NCI-H526 treated with DMSO at 0.1 percent for 48 hours (cell line): ENCODE measurements at regions not wholly inside any gene's neighbourhood (a gene's known extent, or its start where the extent isn't known, plus 50 kb on each side); places are given as distances from the start of the nearest gene placed in this dataset.

Experiments
- DNase-seq: peaks from one replicate; lab custom pipeline; 2025; lab: John Stamatoyannopoulos, UW

GRCh38 chr3:127349501-127350171, 61.8 kb upstream of the PRR20G start:
- DNase-seq = no peak

DNA sequence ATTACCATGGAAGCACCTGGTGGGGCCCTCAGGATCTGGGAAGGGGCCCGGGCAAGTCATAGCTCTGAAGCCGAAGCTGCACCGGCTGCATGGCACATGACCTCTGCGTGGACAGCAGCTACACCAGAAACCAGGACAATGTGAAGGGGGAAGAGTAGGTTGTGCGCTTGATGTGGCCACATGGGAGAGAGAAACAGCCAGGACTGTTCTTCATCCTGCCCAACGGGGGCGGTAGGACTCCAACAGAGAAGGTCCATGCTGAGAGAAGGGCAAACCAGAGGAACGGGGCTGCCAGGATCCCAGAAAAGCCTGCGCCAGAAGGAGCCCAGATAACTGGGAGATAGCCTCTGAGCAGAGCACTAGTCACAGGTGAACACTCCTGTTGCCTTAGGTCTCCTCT, 54.9 kb upstream of the PRR20G start:
- no peak for DNase-seq

DNA sequence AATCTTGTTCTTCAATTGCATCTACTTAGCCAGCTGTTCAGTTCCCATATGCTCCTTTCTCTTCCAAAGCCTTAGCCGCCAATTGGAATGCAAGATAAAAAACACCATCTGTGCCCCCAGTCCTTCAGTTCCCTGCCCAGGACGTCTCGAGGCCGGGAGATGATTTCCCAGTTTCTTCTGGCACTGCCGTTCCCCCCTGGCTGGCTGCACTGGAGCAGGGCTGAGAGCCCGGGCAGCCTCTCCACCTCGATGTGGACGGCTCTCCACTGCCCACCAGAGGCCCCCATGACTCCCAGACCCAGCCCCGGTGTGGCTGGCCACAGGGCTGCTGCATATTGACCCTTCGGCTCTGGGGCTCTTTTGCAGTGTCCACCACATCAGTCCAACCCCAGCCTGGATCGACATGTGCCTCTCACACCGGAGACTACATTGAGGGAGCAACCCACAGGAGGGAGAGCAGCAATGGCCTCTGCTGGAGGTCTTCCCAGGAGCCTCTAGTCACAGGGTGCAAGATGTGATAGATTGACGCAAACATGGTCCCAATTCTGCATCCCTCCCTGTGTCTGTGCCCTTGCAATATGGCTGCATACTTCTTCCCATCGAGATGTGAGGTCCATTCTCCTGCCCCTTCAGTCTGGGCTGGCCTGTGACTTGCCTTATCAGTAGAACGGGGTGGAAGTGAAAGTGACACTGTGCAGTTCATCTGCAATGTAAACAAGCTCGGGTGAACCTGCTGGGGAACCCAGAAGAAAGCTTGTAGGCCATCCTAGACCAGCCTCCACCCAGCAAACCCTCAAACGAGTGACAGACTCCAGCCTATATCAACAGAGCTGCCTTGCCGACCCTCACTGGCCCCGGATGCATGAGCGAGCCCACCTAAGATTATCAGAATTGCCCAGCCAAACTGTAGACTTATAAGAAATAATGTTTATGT, 52.3 kb upstream of the PRR20G start:
- no peak for DNase-seq

DNA sequence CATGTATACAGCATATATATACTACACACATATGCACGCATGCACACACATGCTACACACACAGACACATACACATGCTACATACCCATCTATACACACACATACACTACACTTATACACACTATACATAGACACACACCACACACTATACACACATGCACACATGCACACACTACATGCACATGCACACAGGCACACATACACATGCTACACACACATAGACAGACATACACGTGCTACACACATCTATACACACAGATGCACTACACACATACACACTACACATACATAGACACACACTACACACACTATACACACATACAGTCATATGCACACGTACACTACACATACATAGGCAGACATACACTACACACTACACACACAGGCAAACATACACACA, 51.2 kb upstream of the PRR20G start:
- DNase-seq = no peak

GRCh38 chr3:127337911-127338531, 50.2 kb upstream of the PRR20G start:
- no peak for DNase-seq
